ENCODE measurements at regions not wholly inside any gene's neighbourhood (a gene's known extent, or its start where the extent isn't known, plus 50 kb on each side); places are given as distances from the start of the nearest gene placed in this dataset.

GRCh38 chr3:103947062-103947461, 1419.6 kb upstream of the ALCAM start (continued):
- TF ChIP-seq BRCA1 (IDR thresholded peaks at IDR 0.05; ENCODE audit: low read depth, low read length): no peak

DNA sequence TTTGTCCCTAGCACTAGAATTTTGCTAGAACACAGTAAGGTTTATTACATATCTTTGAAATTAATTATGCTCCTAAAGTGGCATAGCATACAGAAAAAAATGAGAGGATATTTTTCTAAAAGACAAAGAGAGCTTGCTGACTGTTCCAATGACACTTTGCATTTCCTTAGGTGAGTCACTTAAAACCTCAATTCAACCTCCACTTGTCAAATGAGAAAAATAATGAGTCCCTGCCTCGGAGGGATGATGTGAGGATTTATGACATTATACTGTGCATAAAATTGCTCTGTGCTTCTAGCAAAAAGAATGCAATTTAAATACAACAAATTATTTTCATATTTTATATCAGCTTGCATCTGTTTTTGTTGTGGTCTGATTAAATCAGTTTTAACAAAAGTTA, 1417.0 kb upstream of the ALCAM start:
- FAIRE-seq (no peak), DNase-seq (ENCODE audit: low read depth in 1 of 2, low spot score in 2 of 2) (no peak)
- Histone ChIP-seq H3K23me2 (ENCODE audit: low read depth, low read length) (no peaks in the 10 kb centered on the region), H2BK12ac (ENCODE audit: low read depth, low read length) (no peak overlapping the region), H3K9ac (replicated peaks in 1 of 4; ENCODE audit: extremely low read depth in 1 of 4, low read depth in 3 of 4, low read length in 3 of 4) (no peak overlapping the region), H3K27ac (ENCODE audit: low read depth, low read length) (no peak overlapping the region), H3K79me1 (ENCODE audit: low read depth, low read length) (no peaks in the 10 kb centered on the region), H3K14ac (ENCODE audit: insufficient read length) (no peak overlapping the region), H3K4me1 (replicated peaks in 1 of 4; ENCODE audit: control insufficient read depth in 3 of 4, insufficient read depth in 4 of 4, low read length in 3 of 4) (no peaks in the 10 kb centered on the region), H3K18ac (ENCODE audit: extremely low read depth, low read length) (no peak overlapping the region), H3K23ac (ENCODE audit: insufficient read length) (no peak overlapping the region), H2BK120ac (replicated peaks; ENCODE audit: low read depth, low read length) (no peak overlapping the region), H3K79me2 (ENCODE audit: control insufficient read depth in 1 of 2, insufficient read depth in 2 of 2, low read length in 2 of 2) (no peaks in the 10 kb centered on the region), H3K4ac (replicated peaks; ENCODE audit: insufficient read length, low read depth, low read length) (no peak overlapping the region), H2BK15ac (ENCODE audit: low read length) (no peak overlapping the region), H4K5ac (ENCODE audit: insufficient read length, low read depth, low read length) (no peak overlapping the region), H3K9me3 (ENCODE audit: insufficient read depth in 2 of 2, low read depth in 1 of 2, low read length in 1 of 2) (no peaks in the 10 kb centered on the region), H2BK20ac (ENCODE audit: low read length) (no peak overlapping the region), H3K4me3 (ENCODE audit: extremely low read depth in 1 of 4, insufficient read depth in 2 of 4, low read depth in 3 of 4, low read length in 4 of 4) (no peak overlapping the region), H4K91ac (replicated peaks; ENCODE audit: insufficient read length, low read length) (no peak overlapping the region), H3K56ac (replicated peaks; ENCODE audit: insufficient read length, low read depth, low read length) (no peak overlapping the region), H3K36me3 (ENCODE audit: control insufficient read depth in 2 of 4, insufficient read depth in 4 of 4, low read length in 3 of 4) (no peaks in the 10 kb centered on the region), H4K20me1 (replicated peaks in 1 of 2; ENCODE audit: control insufficient read depth in 1 of 2, insufficient read depth in 2 of 2, low read length in 2 of 2) (no peaks in the 10 kb centered on the region), H2AFZ (ENCODE audit: low read length) (no peak overlapping the region), H3K27me3 (replicated peaks in 1 of 4; ENCODE audit: control insufficient read depth in 3 of 4, extremely low read depth in 1 of 4, insufficient read depth in 3 of 4, low read length in 3 of 4) (no peaks in the 10 kb centered on the region), H4K8ac (ENCODE audit: extremely low read depth, insufficient read depth, low read length) (no peak overlapping the region), H2BK5ac (ENCODE audit: low read depth, low read length) (no peak overlapping the region), H2AK5ac (ENCODE audit: low read depth, low read length) (no peak overlapping the region), H3K4me2 (ENCODE audit: insufficient read depth in 1 of 2, low read depth in 2 of 2, low read length in 2 of 2) (no peak overlapping the region)
- TF ChIP-seq POLR2A (IDR thresholded peaks at IDR 0.05; ENCODE audit: control extremely low read depth in 1 of 2, low read depth in 2 of 2, low read length in 2 of 2) (no peak), SP2 (IDR thresholded peaks at IDR 0.05; ENCODE audit: low read length) (no peak), RNF2 (IDR thresholded peaks at IDR 0.05; ENCODE audit: borderline replicate concordance, low read depth, low read length, missing control alignments, poor library complexity, severe bottlenecking) (no peak), CBX8 (IDR thresholded peaks at IDR 0.05; ENCODE audit: borderline replicate concordance, low read depth, low read length) (no peak), SAP30 (IDR thresholded peaks at IDR 0.05; ENCODE audit: insufficient read depth, insufficient replicate concordance, low read length) (no peak), NANOG (IDR thresholded peaks at IDR 0.05; ENCODE audit: insufficient read depth, low read depth, low read length, poor library complexity, severe bottlenecking) (no peak), CBX5 (IDR thresholded peaks at IDR 0.05; ENCODE audit: low read depth, low read length) (no peak), CTBP2 (IDR thresholded peaks at IDR 0.05; ENCODE audit: borderline replicate concordance, insufficient read depth, insufficient read length, low read length) (no peak), CHD2 (IDR thresholded peaks at IDR 0.05; ENCODE audit: low read length) (no peak)
- ChIA-PET POLR2A (ENCODE audit: partially characterized antibody) (no interaction called here), CTCF (ENCODE audit: partially characterized antibody) (no interaction called here)
- 96% methylated on average over 1 of the region's 1 CpG; no CpG with 5 or more reads in 1 of the 2 experiments for WGBS, 2 experiments (ENCODE audit: extremely low coverage in 1 of 2, insufficient coverage in 1 of 2, insufficient read length in 1 of 2, insufficient replicate concordance in 2 of 2, low coverage in 1 of 2, low lambda C conversion rate in 2 of 2, missing lambda C conversion rate in 1 of 2)
